Spleen (tissue), 7 donors: ENCODE measurements at regions not wholly inside any gene's neighbourhood (a gene's known extent, or its start where the extent isn't known, plus 50 kb on each side); places are given as distances from the start of the nearest gene placed in this dataset.

ENCODE experiments used
- CTCF ChIP-seq, 11 experiments: fragments of 200-600 bp in 7 of 11; fragments of 450-650 bp in 4 of 11; sonication (generic) in 4 of 11; IDR thresholded peaks in 8 of 11; conservative IDR thresholded peaks in 3 of 11; 1 replicate in 7 of 11; 2 replicates in 4 of 11; pipeline versions ENCODE4 v1.4.0 to v1.8.0; 2016 to 2021; ENCODE audit warnings: antibody characterized with exemption in 11 of 11, inconsistent platforms in 4 of 11, mild to moderate bottlenecking in 1 of 11
- POLR2A ChIP-seq, 3 donors: fragments of 450-650 bp; IDR thresholded peaks; one replicate each; pipeline ENCODE4 v1.5.1; 2017; ENCODE audit warnings: antibody characterized with exemption in 3 of 3, mild to moderate bottlenecking in 1 of 3
- POLR2AphosphoS5 ChIP-seq, 3 donors: sonication (generic); formaldehyde crosslinking; IDR thresholded peaks; one replicate each; pipeline ENCODE4 v1.5.1; 2017; ENCODE audit warnings: antibody characterized with exemption in 3 of 3
- donor health status: DM: no; HTN: no; CAD: no; lungs with moderate emphysema.
- donor health status: DM: no; HTN: no; CAD: no.
- donor health status: DM: no; HTN: no; CAD: no.

- TF ChIP-seq CTCF (IDR thresholded peaks at IDR 0.05 in 8 of 11, conservative IDR thresholded peaks at IDR 0.05 in 3 of 11) (no peak), POLR2A (IDR thresholded peaks at IDR 0.05) (no peak), POLR2AphosphoS5 (IDR thresholded peaks at IDR 0.05) (no peak)
Observed at GRCh38 chr21:38136201-38136600, 120.6 kb upstream of the KCNJ15 start.
